ENCODE measurements at regions not wholly inside any gene's neighbourhood (a gene's known extent, or its start where the extent isn't known, plus 50 kb on each side); places are given as distances from the start of the nearest gene placed in this dataset.
A peak's percentile ranks its signal among the peaks of the same experiment; 100 is the strongest.
"Not testable (repeated sequence)": the region's sequence is repeated elsewhere in the genome, so short reads cannot be mapped to it uniquely, and the experiment has no call there.

DNA sequence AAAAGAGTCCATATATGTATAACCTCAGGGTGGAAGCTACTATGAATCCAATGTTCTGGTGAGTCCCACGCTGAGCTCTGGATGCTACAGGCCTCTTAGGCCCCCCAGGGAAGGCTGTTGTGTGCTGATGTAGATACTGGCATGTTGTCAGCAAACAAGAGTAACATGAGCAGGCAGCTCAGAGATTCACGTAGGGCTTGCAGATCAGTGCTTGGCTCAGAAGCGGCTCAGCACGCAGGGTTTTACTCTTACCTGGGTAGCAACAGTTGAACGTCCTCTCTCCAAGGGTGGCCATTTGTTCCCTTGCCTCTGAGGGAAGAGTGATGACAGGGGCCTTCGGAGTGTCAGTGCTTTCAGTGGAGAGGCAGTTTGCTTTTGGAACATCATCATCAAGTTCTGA, 93.4 kb downstream of the ZFP64 start:
- no peak for DNase-seq

DNA sequence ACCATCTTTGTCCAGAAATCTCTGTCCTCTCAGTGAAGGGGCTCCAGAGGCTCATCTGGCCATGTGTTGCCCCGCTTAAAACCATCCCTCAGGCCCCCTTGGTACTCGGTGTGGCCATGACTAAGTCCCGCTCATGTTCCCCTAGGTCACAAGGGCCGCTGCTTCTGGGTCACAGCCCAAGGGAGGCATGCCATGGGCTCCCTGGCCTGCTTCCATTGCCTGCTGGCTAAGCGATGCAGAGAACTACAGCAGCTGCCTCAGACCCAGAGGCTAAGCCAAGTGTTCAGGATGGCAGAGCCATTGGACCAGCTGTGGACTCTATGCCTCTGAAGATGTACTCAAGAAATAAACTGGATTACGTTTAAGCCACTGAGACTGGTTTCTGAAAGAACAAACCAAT, 95.5 kb downstream of the ZFP64 start:
- no peak for DNase-seq

DNA sequence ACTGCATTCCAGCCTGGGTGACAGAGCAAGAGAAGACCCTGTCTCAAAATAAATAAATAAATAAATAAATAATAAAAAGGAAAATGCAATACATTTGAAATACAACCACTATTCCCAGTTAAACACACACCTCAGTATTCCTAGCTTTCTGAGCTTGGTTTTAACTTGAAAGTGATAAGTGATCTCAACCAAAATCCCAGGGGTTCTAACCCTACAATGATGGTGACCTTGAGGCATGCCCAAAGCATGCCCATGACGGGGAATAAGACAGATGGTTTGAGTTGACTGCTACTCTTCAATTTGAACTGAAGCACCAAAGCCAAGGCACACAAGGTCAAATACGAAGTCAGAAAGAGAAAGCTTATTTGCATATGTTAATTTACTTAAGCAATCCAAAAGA, 96.9 kb downstream of the ZFP64 start:
- DNase-seq: no peak

DNA sequence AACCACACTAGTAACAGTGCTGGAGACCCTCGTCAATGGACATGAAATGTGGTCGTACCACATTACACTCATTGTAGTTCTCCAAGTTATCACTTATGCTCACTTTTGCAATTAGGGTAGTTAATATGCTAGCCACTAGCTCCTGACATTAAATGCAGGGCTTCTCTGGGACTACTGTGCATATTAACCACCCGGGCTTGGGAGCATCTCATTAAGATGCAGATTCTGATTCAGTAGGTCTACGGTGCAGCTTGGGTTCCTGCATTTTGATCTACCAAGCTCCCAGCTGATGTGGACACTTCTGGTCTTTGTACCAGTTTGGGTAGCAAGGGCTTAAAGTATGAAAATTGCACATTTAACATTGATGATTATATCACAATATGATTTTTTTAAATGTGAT, 98.0 kb downstream of the ZFP64 start:
- no peak for DNase-seq

DNA sequence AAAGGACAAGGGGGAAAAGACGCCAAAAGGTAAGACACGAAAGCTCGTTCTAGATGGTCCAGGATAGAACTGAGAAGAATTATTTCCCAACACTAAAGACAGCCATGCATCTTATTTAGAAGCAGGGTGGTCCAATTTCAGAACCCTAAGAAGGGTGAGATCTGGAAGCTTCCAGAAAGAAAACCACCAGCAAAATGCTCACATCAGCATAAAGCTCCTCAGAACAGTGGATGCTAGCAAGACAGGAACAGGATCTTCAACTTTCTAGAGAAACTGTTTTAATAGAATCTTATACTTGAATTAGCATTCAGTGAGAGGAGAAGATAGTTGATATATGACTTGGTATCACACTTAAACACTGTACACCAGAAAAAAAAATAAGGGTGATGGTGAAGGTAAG, 101.5 kb downstream of the ZFP64 start:
- no peak for DNase-seq

DNA sequence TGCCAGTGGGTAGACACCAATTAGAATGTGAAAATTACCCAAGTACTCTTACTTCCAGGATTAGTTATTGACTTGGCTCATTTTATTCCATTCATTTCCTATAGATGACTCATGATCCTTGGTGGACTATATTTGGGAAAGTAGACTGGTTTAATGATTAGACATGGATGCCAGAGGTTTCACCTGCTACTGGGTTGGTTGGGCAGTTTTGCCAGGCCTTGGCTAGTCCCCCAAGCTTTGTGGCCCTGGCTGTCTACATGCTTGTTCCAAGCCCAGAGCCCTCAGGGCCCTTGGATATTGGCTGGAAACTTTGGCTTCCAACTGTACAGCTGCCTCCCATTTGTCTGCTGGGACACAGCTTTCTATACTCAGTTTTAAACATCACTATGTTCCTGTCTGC, 104.1 kb downstream of the ZFP64 start:
- no peak for DNase-seq

DNA sequence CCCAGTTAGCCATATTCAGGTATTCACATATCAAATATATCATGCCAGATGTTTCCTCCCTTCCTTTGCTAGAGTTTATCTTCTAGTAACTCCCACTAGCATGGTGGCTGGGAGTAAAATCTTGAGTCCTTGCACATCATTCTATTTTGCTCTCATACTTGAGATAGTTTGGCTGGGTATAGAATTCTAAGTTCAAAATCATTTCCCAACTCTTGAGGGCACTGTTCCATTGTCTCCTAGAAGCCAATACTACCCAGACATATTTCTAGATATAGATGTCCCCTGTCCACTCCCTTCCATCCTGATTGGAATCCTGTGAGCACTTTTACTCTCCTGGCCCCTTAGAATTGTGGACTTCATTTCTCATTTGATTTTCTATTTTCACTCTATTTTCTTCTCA, 104.7 kb downstream of the ZFP64 start:
- no peak for DNase-seq

DNA sequence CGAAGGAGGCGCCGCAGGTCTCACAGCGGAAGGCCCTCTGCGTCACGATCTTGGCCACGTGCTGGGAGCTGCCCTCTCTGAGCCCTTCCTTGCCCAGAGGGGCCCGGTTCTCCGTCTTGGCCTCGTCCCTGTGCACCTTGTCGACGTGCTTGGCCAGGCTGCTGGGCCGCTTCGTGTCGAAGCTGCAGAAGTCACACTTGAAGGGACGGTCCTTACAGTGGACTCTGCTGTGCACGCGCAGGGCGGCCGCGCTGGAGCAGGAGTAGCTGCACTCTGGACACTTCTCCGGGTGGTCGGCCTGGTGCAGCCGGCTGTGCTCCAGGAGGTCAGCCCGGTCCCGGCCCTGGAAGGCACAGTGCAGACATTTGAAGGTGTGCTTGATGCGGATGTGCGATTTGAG, 106.9 kb downstream of the ZFP64 start:
- DNase-seq: no peak

DNA sequence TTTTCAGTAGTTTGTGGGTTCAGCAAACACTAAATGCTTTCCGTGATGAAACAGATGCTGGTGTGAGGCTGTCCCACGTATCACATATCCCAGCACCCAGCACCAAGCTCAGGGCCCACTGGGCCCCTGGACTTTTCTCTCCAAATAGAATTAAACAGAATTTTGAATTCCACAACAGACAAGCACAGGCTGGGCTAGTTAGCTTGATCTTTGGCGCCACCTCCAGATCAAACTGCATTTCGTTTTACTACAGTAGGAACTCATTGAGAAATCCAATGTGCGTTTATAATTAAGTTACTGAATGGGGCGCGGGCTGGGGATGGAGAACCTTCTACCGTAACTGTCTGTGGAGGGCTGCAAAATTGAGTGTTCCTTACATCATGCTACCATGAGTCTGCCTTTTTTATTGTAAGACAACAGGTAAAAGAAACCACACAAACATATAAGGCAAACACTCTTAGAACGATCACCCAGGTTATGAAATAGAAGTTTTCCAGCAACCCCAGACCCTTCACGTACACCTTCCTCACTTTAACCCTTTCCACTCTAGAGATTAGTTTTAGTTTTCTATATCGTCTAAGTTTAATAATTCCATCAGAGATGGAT, 107.8 kb downstream of the ZFP64 start:
- DNase-seq: peak; percentile 73

DNA sequence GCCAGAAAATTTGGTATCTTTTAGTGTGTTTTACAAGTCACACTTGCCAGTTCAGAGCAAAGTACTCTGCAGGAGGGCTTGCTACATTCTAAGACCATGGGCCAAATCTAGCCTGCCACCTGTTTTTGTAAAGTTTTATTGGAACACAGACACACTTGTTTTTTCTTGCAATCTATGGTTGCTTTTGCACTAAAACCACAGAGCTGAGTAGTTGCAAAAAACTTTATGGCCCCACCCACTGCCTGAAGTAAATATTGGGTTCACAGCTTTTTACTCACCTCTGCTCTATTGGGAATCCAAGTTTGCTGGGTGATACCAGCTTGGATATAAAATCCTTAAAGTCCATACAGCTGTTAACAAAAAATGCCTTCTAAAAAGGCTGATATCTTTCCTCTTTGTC, 109.0 kb downstream of the ZFP64 start:
- no peak for DNase-seq

DNA sequence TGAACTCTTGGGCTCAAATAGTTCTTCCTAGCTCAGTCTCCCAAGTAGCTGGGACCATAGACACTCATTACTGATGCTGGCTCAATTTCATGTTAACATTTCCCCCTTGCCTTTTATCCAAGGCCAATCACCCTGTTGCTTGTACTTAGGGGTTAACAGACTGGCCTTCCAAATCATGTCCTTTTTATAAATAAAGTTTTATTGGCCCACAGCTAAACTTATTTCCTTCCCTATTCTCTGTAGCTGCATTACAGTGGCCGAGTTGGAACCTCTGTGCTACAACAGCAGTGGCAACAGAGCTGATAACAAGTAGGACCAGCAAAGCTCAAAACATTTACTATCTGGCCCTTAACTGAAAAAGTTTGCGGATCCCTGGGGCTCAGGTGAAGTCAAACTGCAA, 109.8 kb downstream of the ZFP64 start:
- DNase-seq: no peak

DNA sequence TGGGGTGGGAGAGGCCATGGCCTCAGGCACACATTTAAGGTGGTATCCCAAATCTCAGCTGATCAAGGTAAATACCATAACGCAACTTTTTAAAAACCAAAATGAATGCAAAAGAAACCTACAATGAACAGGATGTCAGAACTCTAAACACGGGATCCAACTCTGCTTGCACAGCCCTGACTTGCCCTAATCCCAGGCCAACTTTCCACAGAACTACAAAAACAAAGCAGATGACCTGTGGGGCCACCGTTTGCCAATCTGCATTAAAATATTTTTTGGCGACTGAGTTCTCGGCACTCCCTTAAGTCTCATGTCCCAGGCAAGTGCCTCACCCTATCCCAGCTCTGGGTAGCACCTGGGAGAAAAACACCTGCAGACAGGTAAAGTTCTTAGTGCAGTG, 110.5 kb downstream of the ZFP64 start:
- DNase-seq: no peak

DNA sequence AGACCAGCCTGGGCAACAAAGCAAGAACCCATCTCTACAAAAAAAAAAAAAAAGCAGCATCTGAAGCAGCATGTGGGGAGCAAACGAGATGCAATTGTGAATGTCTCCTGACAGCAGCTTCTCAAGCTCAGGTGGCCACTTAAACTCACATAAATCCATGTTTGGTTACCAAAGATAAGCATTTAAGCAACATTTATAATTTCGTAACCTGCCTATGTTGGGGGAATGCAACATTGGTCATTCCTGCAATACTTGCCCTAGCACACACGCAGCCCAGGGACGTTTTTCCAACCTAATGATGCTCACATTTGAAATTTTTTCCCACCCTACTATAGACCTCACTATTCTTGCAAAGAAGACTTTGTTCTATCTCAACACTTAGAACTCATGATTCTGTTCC, 113.3 kb downstream of the ZFP64 start:
- no peak for DNase-seq

DNA sequence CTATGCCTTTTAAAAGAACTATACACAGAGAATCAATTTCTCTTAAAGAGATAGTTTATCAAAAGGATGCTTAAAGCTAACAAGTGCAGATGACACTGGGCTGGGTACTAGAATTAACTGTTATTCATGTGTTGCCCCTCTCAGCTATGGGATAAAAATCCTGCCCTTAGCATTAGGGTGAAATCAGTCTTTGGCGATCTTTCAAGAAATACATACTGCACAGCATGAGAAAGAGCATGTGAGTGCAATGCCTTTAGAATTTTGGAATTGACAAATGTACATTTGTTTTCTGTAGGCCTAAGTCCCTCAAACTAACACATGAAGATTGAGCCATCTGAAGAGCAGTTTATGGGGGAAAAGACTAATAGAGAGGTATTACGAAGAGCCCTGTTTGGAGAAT, 115.4 kb downstream of the ZFP64 start:
- no peak for DNase-seq

DNA sequence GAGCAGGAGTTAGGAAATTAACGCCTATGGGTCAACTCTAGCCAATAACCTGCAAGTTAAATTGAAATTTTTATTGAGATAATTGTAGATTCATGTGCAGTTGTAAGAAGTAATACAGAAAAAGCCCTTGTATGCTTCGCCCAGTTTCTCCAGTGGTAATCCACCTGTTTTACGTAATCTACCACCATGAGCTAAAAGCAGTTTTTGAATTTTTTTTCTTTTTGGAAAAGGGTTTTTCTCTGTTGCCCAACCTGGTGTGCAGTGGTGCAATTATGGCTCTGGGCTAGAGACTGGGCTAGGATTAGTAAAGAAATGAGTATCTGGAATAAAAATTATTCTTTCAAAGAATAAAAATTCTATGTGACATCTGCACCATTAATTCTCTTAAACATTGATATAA, 116.2 kb downstream of the ZFP64 start:
- no peak for DNase-seq

DNA sequence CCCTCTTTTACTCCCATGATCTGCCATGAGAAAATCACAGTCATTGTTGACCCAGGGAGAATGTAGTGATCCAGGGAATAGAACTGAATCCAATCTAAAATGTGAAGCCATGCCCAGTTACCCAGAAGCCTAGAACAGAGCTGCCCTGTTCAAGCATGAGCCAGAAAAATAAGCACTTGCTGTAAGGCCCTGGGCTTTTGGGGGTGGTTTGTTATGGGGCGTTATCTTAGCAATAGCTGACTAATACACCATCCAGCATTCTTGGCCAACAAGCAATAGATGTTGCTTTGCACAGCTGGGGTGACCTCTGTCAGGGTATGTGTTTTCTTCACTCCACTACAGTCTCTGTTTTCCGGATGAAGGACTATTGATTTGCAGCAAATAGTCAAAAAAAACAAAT, 120.4 kb downstream of the ZFP64 start:
- no peak for DNase-seq

DNA sequence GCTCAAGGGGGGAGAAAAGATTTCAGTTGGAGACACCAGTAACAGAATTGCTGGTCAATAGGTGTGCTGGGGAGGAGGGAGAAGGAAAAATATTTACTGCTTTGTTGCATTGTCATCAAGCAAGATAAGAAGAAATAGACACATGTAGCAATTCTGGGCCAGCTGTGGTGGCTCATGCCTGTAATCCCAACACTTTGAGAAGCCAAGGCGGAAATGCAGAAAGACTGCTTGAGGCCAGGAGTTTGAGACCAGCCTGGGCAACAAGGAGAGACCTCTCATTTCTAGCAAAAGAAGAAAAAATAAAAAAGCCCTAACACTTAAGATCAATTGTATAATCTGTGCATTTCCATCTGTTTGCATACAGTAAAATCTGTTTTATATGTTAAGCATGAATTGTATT, 126.6 kb downstream of the ZFP64 start:
- DNase-seq: no peak

DNA sequence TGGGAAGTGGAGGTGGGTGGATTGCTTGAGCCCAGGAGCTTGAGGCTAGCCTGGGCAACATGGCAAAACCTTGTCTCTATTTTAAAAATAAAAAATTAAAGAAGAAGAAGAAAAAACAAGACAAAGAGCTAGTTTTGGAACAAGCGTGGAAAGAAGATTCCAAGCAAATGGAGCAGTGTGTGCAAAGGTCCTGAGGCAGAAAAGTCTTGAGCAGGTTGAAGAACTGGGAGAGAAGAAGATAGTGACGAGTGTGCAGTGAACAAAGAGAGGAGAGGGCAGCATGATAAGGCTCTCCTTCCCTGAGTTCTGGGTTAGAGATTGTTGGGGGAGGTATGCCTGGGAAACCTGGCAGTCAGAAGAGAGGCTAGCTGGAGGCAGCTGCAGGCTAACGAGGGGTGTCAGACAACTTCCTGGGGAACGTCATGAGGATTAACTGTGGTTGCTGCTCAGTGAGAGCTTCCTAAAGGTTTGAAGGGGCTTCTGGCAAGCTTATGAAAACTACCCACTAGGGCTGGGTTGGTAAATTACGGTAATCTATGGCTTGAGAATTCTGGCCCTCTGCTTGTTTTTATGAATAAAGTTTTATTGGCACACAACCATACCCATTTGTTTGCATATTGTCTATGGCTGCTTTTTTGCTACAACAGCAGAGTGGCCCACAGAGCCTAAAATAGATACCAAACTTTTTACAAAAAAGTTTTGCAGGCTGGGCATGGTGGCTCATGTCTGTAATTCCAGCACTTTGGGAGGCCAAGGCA, 128.9 kb downstream of the ZFP64 start:
- no peak for DNase-seq

DNA sequence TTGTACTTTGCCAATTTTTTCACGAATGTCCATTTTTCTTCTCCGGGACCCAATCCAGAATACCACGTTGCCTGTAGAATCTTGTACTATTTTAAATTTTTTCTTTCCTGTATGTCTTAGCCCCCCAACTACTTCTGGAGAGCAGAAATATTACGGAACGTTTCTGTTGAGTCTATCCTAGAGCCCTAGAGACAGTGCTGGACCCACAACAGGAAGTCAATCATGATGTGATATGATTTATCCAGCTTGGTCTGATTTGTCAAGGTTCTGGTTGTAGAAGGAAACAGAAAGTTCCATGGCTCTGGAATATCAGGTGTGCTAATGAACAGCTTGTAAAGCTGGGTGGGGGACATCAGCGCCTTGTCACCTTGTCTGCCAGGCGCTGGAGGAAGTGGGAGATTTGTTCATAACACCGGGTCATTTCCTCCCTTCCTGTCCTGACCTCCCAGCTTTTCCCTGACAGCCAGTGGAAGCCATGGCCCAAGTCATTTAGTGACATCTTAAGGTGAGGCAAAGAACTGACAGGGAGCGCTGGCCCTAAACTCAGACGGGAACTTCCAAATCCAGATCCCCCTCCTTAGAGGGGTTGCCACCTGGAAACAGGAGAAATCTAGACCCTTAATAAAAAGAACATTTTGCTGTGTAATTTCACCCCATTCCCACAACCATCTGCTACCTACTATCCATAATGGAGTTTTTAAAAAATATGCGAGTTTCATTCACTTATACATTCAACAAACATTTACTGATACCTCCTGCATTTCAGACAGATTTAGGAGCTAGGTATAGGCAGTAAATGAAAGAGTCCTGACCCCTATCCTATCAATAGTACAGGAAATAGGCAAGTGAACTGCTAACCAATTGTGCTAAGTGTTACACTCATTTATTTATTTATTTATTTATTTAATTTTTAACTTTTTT, 130.5 kb downstream of the ZFP64 start:
- peak; percentile 25 for DNase-seq

DNA sequence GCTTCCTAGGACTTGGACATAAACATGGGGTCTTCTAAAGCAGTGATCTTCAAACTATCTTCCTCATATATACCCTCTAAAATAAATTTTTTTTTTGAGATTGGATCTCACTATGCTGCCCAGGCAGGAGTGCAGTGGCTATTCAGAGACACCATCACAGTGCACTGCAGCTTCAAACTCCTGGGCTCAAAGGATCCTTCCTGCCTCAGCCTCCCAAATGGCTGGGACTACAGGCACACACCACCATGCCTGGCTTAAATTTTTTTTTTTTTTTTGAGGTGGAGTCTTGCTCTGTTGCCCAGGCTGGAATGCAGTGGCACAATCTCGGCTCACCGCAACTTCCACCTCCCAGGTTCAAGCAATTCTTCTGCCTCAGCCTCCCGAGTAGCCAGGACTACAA, 134.4 kb downstream of the ZFP64 start:
- DNase-seq: not testable (repeated sequence)

DNA sequence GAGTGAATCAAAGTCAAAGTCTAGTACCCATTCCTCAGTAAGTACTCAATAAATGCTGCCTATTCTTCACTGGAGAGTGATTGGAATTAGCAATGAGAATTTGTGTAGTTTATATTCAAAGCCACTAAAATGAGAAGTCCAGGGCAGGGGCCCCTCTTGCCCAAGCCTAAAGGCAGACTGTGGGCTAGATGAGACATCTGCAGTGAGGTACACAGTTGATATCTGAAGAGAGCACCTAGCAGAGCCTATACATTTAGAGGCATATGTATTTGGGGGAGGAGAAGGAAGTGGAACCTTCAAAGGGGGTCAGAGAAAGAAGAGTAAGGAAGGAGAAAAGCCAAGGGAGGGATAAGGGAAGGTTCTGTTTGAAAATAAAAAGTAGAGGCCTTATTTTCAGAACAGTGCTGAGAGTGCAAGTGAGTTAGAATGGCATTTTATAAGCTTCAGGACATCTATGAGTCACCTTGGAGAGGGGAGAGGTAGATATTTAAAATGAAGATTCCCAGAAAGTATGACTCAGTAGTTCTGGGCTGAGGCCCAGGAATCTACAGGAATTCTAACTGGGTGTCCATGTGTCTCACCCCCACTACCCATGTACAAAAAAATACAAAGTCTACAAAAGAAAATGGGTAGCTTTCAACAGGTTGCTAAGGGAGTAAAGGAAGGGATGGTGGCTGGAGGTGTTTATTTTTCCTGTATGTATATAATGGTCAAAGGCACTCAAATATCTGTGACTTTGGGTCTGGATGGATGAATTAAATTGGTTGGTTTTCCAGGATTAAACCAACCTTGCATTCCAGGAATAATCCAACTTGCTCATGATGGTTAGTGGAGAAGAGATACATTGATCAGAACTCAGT, 135.1 kb downstream of the ZFP64 start:
- DNase-seq: no peak

DNA sequence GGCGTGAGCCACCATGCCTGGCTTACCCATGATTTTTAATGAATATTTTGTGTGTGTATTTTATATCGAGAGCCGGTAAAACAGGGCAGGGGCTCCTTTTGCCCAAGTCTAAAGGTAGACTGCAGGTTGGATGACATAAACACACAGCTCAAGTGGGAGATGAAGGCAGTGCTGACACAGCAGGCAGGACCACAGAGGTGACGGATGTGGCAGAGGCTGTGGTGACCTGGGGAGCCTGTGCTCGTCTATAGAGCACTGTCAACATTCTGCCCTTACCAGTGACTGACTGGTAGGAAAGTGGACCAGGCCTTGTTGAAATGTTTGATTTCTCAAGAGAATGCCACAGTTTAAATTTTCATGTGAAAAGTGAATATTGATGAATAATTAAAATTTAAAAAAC, 137.5 kb downstream of the ZFP64 start:
- DNase-seq: no peak
